ENCODE measurements at regions not wholly inside any gene's neighbourhood (a gene's known extent, or its start where the extent isn't known, plus 50 kb on each side); places are given as distances from the start of the nearest gene placed in this dataset.

- H4K5ac ChIP-seq (ENCODE audit: insufficient read length, low read depth, low read length): no peak overlapping the region
- peaks cover 0 to 12% (median 8%) of the 10 kb centered on the region in 4 experiments; a peak in 5 of 7 replicates for H3K4me1 ChIP-seq (replicated peaks in 1 of 4; ENCODE audit: control insufficient read depth in 3 of 4, insufficient read depth in 4 of 4, low read length in 3 of 4)
- H3K27ac ChIP-seq (ENCODE audit: low read depth, low read length): no peak overlapping the region
- H3K36me3 ChIP-seq (ENCODE audit: control insufficient read depth in 2 of 4, insufficient read depth in 4 of 4, low read length in 3 of 4): no peaks in the 10 kb centered on the region
- H4K8ac ChIP-seq (ENCODE audit: extremely low read depth, insufficient read depth, low read length): no peak overlapping the region
- POLR2A ChIA-PET (ENCODE audit: partially characterized antibody): interaction anchor here (0.7 to 1.3 kb wide), 2 partner anchors 10 to 216 kb away, joined by 3 to 4 read pairs; no protein-coding TSS in a partner anchor
- H3K4ac ChIP-seq (replicated peaks; ENCODE audit: insufficient read length, low read depth, low read length): no peak overlapping the region
- CTCF ChIA-PET (ENCODE audit: partially characterized antibody): interaction anchor here (0.7 kb wide), 1 partner anchor 18 kb away, joined by 3 read pairs; no protein-coding TSS in a partner anchor
- H2BK12ac ChIP-seq (ENCODE audit: low read depth, low read length): no peak overlapping the region
- H3K79me1 ChIP-seq (ENCODE audit: low read depth, low read length): no peaks in the 10 kb centered on the region
- no peak for TF ChIP-seq CHD2 (IDR thresholded peaks at IDR 0.05; ENCODE audit: low read length)
- no peak for TF ChIP-seq EP300 (IDR thresholded peaks at IDR 0.05; ENCODE audit: borderline replicate concordance in 1 of 2, low read depth in 2 of 2, low read length in 2 of 2)
- no peak for TF ChIP-seq ASH2L (IDR thresholded peaks at IDR 0.05; ENCODE audit: low read length)
- TF ChIP-seq, protein P1, sequence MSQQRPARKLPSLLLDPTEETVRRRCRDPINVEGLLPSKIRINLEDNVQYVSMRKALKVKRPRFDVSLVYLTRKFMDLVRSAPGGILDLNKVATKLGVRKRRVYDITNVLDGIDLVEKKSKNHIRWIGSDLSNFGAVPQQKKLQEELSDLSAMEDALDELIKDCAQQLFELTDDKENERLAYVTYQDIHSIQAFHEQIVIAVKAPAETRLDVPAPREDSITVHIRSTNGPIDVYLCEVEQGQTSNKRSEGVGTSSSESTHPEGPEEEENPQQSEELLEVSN (IDR thresholded peaks at IDR 0.05): no peak
- no peak for TF ChIP-seq JUN (IDR thresholded peaks at IDR 0.05; ENCODE audit: low read depth, low read length)
- no peak for TF ChIP-seq JUND (IDR thresholded peaks at IDR 0.05; ENCODE audit: low read length)
- TF ChIP-seq RNF2 (IDR thresholded peaks at IDR 0.05; ENCODE audit: borderline replicate concordance, low read depth, low read length, missing control alignments, poor library complexity, severe bottlenecking): no peak
- TF ChIP-seq POLR2A (IDR thresholded peaks at IDR 0.05; ENCODE audit: control extremely low read depth in 1 of 2, low read depth in 2 of 2, low read length in 2 of 2): no peak
- no peak for TF ChIP-seq SP1 (IDR thresholded peaks at IDR 0.05; ENCODE audit: low read depth, low read length)
- no peak overlapping the region for H3K14ac ChIP-seq (ENCODE audit: insufficient read length)
- no peak overlapping the region for H2BK20ac ChIP-seq (ENCODE audit: low read length)
- no peak overlapping the region for H3K4me2 ChIP-seq (ENCODE audit: insufficient read depth in 1 of 2, low read depth in 2 of 2, low read length in 2 of 2)
- H2BK15ac ChIP-seq (ENCODE audit: low read length): no peak overlapping the region
- DNase-seq (ENCODE audit: low read depth in 1 of 2, low spot score in 2 of 2): no peak
- no peaks in the 10 kb centered on the region for H3K9me3 ChIP-seq (ENCODE audit: insufficient read depth in 2 of 2, low read depth in 1 of 2, low read length in 1 of 2)
- no CpG with 5 or more reads among the region's 2 CpGs for WGBS, 2 experiments (ENCODE audit: extremely low coverage in 1 of 2, insufficient coverage in 1 of 2, insufficient read length in 1 of 2, insufficient replicate concordance in 2 of 2, low coverage in 1 of 2, low lambda C conversion rate in 2 of 2, missing lambda C conversion rate in 1 of 2)
- H4K91ac ChIP-seq (replicated peaks; ENCODE audit: insufficient read length, low read length): no peak overlapping the region
- H4K20me1 ChIP-seq (replicated peaks in 1 of 2; ENCODE audit: control insufficient read depth in 1 of 2, insufficient read depth in 2 of 2, low read length in 2 of 2): no peaks in the 10 kb centered on the region
- no peak overlapping the region for H2BK120ac ChIP-seq (replicated peaks; ENCODE audit: low read depth, low read length)
- H3K23me2 ChIP-seq (ENCODE audit: low read depth, low read length): no peaks in the 10 kb centered on the region
- H3K79me2 ChIP-seq (ENCODE audit: control insufficient read depth in 1 of 2, insufficient read depth in 2 of 2, low read length in 2 of 2): no peaks in the 10 kb centered on the region
- no peak overlapping the region for H3K18ac ChIP-seq (ENCODE audit: extremely low read depth, low read length)
- H3K23ac ChIP-seq (ENCODE audit: insufficient read length): no peak overlapping the region
- H2AFZ ChIP-seq (ENCODE audit: low read length): no peak overlapping the region
- no peak overlapping the region for H2AK5ac ChIP-seq (ENCODE audit: low read depth, low read length)
- H3K9ac ChIP-seq (replicated peaks in 1 of 4; ENCODE audit: extremely low read depth in 1 of 4, low read depth in 3 of 4, low read length in 3 of 4): no peak overlapping the region
- H2BK5ac ChIP-seq (ENCODE audit: low read depth, low read length): no peak overlapping the region
- H3K27me3 ChIP-seq (replicated peaks in 1 of 4; ENCODE audit: control insufficient read depth in 3 of 4, extremely low read depth in 1 of 4, insufficient read depth in 3 of 4, low read length in 3 of 4): no peaks in the 10 kb centered on the region
- no peak for FAIRE-seq
- no peak overlapping the region for H3K56ac ChIP-seq (replicated peaks; ENCODE audit: insufficient read length, low read depth, low read length)
- no peak overlapping the region for H3K4me3 ChIP-seq (ENCODE audit: extremely low read depth in 1 of 4, insufficient read depth in 2 of 4, low read depth in 3 of 4, low read length in 4 of 4)
Observed at GRCh38 chr4:41458689-41459088, 79.3 kb upstream of the LIMCH1 start.
